ENCODE measurements at regions not wholly inside any gene's neighbourhood (a gene's known extent, or its start where the extent isn't known, plus 50 kb on each side); places are given as distances from the start of the nearest gene placed in this dataset.

GRCh38 chr11:25658916-25659315 is 673.0 kb upstream of the ANO3 start:
- H3K27ac ChIP-seq (replicated peaks), result no peak overlapping the region
- no peak overlapping the region for H3K4me3 ChIP-seq (replicated peaks; ENCODE audit: insufficient read depth, low read length)
- no peak for DNase-seq (ENCODE audit: low read depth in 1 of 2, low spot score in 1 of 2)
- no peak for TF ChIP-seq SPI1 (IDR thresholded peaks at IDR 0.05; ENCODE audit: borderline replicate concordance, low read depth)
- TF ChIP-seq REST (IDR thresholded peaks at IDR 0.05; ENCODE audit: insufficient replicate concordance, low read depth), result no peak
- no peak for TF ChIP-seq GABPA (IDR thresholded peaks at IDR 0.05; ENCODE audit: low read depth)
- TF ChIP-seq POLR2AphosphoS5 (IDR thresholded peaks at IDR 0.05; ENCODE audit: low read depth), result no peak
- no peak for TF ChIP-seq CTCF (IDR thresholded peaks at IDR 0.05; ENCODE audit: insufficient read depth, low read length)
- no peaks in the 10 kb centered on the region for H3K27me3 ChIP-seq (ENCODE audit: insufficient read depth, poor library complexity, severe bottlenecking)

- DNase-seq (ENCODE audit: low read depth in 1 of 2, low spot score in 1 of 2), result no peak
- TF ChIP-seq POLR2AphosphoS5 (IDR thresholded peaks at IDR 0.05; ENCODE audit: low read depth), result no peak
- no peak for TF ChIP-seq SPI1 (IDR thresholded peaks at IDR 0.05; ENCODE audit: borderline replicate concordance, low read depth)
- TF ChIP-seq CTCF (IDR thresholded peaks at IDR 0.05; ENCODE audit: insufficient read depth, low read length), result no peak
- no peak for TF ChIP-seq GABPA (IDR thresholded peaks at IDR 0.05; ENCODE audit: low read depth)
- TF ChIP-seq REST (IDR thresholded peaks at IDR 0.05; ENCODE audit: insufficient replicate concordance, low read depth), result no peak
- no peak overlapping the region for H3K27ac ChIP-seq (replicated peaks)
- H3K27me3 ChIP-seq (ENCODE audit: insufficient read depth, poor library complexity, severe bottlenecking), result no peaks in the 10 kb centered on the region
- no peak overlapping the region for H3K4me3 ChIP-seq (replicated peaks; ENCODE audit: insufficient read depth, low read length)
Observed at GRCh38 chr11:25659706-25660105, 672.2 kb upstream of the ANO3 start.

- no peak overlapping the region for H3K4me3 ChIP-seq (replicated peaks; ENCODE audit: insufficient read depth, low read length)
- no peak for TF ChIP-seq SPI1 (IDR thresholded peaks at IDR 0.05; ENCODE audit: borderline replicate concordance, low read depth)
- no peak for TF ChIP-seq POLR2AphosphoS5 (IDR thresholded peaks at IDR 0.05; ENCODE audit: low read depth)
- TF ChIP-seq CTCF (IDR thresholded peaks at IDR 0.05; ENCODE audit: insufficient read depth, low read length), result no peak
- TF ChIP-seq GABPA (IDR thresholded peaks at IDR 0.05; ENCODE audit: low read depth), result no peak
- no peak for TF ChIP-seq REST (IDR thresholded peaks at IDR 0.05; ENCODE audit: insufficient replicate concordance, low read depth)
- H3K27me3 ChIP-seq (ENCODE audit: insufficient read depth, poor library complexity, severe bottlenecking), result no peaks in the 10 kb centered on the region
- DNase-seq (ENCODE audit: low read depth in 1 of 2, low spot score in 1 of 2), result no peak
- no peak overlapping the region for H3K27ac ChIP-seq (replicated peaks)
Observed at GRCh38 chr11:25667871-25668270, 664.1 kb upstream of the ANO3 start.
